NCI-H1092 treated with DMSO at 0.1 percent for 48 hours (cell line): ENCODE measurements at regions not wholly inside any gene's neighbourhood (a gene's known extent, or its start where the extent isn't known, plus 50 kb on each side); places are given as distances from the start of the nearest gene placed in this dataset.
"Not testable (repeated sequence)": the region's sequence is repeated elsewhere in the genome, so short reads cannot be mapped to it uniquely, and the experiment has no call there.

Experiments
- DNase-seq: peaks from one replicate; lab custom pipeline; 2025; lab: John Stamatoyannopoulos, UW

DNA sequence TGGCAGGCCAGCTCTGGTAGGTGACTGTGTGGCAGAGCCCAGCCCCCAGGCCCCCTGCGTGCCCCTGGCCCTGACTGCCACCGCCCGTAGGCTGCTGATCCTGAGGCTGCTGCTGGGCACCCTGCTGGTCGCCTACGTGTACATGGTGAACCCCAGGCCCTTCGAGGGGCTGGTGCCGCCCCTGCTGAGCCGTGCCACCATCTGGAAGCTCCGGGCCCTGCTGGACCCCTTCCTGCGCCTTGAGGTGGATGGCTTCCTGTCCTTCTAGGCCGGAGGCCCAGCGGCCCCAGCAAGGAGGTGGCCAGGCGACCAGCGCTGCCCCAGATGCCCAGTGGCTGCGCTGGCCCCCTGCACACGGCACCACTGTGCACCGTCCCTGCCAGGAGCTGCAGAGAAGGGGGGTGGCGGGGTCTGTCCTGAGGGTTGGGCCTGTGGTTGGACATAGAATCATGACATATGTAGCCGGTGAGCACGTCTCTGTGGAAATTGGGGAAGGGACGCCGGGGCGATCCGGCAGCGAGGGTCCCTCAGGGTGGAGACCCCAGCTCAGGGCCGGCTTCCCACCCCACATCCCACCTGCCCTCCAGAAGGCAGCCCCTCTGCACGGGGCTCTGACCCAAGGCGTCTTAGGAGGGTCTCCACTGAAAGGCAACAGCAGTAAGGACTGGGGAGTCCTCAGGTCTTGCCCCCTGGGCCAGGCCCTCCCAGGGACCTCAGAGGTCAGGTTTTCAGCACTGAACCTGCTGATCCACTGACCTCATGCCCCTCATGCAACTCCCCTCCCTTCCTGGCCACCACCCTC is 185.4 kb downstream of the IGLL1 start:
- no peak for DNase-seq

DNA sequence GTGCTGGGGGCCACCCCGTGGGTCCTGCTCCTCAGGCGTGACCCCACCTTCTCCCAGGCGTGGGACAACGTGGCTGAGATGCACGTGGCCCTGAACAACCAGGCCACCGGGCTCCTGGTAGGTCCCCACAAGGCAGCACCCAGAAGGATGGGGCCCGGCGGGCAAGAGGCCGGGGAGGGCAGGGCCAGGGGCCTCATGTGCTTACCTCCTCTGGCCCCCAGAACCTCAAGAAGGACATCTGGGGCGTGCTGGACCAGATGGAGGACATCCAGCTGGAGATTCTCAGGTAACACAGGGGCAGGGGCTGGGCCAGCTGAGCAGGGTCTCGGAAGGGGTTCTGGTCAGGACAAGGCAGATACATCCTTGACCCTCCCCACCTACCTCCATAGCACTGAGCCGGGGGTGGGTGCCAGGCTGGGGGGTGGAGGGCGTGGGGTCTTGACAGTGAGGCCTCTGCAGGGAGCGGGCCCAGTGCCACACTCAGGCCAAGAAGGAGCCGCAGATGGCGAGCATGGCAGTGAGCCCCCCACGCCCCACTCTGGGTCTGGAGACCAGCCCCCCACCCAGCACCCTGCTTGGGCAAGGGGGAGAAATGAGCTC is 186.3 kb downstream of the IGLL1 start:
- no peak for DNase-seq

DNA sequence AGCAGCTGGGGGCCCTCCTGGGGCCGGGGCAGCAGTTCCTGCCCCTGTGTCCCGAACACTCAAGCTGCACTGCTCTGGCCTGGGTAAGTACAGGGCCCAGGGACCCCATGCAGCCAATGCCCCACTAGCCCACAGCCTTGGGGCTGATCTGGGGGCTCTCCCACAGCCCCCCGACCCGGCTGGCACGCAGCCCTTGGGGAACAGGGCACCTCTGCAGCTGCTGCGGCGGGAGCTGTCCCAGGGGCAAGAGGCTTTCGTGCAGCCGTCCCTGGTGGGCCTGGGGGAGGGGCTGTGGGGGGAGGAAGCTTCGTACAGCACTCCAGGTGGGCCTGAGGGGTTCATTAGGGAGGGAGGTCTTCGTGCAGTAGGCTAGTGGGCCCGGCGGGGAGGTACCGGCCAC is 186.9 kb downstream of the IGLL1 start:
- DNase-seq: not testable (repeated sequence)

DNA sequence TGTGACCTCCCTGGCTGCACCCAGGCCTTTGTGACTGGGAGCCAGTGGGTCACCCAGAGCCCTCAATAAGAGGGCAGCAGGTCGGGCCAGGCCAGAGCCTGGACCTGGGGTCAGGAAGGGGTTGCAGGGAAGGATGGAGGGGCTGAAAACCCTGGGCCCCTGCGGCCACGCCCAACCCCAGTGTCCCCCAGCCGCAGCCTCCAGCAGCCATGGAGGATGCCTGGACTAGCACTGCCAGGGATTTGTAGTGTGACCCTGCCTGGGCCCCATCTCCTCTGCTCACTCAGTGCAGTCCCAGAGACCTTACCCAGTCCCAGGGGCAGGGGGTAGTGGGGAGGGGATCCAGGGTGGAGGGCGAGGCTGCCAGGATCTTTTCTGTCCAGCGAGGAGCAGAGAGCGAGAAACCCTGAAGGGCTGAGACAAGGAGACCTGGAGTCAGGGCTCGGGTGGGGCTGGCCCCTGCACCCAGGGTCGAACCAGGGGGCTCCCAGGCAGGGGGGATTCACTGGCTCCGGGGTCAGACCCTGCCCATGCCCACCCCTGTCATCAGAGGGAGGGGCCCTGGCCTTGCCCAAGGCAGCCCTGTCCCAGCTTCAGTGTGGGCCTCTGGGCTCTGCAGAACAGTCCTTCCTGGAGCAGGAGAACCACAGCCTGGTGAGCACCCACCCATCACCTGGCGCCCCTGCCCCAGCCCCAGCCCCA is 187.5 kb downstream of the IGLL1 start:
- DNase-seq: no peak

DNA sequence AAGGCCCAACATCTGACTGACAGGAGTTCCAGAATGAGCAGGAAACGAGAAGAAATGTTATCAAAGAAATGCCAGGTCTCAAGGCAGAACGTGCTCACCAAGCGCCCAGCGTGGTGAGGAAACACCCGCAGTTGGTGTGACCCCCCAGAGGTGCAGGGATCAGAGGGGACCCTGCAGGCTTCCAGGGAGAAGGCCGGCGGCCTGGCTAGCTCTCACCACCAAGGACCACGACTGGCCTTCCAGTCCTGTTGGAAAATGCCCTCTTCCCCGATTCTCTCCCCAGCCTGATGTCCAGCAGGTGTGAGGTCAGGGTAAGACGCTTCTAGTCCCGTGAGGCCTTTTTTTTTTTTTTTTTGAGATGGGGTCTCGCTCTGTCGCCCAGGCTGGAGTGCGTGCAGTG is 189.1 kb downstream of the IGLL1 start:
- no peak for DNase-seq

DNA sequence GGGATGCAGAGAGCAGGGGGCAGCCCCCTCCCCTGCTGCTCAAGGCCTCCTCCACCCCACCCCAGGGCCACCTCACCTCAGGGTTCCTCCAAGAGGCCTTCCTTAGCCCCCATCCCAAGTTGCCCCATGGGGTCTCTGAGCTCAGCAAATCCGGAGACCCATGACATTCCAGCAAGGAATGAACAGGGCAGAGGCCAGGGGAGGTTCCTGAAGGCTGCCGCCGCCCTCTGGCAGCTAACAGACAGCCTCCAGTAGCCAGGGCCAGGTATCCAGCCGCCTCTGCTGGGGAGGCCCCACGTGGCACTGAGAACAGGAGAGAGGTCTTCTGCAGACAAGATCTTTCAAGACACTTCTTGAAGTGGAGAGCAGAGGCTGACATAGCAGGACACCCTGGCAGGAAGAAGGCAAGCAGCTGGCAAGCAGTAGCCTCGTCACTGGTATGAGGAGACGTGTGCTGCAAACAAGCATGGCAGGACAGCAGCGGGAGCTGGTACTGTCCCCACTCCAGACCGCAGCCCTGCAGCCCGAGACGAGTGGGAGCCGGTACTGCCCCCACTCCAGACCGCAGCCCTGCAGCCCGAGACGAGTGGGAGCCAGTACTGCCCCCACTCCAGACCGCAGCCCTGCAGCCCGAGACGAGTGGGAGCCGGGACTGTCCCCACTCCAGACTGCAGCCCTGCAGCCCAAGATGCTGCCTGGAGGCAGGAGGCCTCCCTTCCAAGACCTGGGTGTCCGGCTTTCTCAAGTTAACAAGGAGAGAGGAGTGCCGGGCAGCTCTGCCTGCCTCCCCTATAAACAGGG is 190.6 kb downstream of the IGLL1 start:
- no peak for DNase-seq

DNA sequence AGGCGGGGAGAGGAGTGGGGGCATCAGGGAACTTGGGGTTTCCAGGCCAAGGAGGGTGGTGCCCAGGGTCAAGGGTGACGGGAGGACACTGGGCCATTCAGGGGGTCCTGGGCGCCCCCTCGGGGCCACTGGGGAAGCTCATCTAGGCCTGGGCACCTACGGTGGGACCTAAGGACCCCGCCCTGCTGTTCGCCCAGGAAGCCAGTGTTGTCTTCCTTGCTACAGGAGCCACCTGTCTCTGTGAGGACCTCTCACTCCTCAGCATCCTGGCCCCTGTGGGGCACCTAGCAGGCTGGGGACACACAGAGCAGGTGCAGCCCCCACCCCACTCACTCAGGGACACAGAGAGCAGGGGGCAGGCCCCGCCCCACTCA is 191.6 kb downstream of the IGLL1 start:
- DNase-seq: no peak

DNA sequence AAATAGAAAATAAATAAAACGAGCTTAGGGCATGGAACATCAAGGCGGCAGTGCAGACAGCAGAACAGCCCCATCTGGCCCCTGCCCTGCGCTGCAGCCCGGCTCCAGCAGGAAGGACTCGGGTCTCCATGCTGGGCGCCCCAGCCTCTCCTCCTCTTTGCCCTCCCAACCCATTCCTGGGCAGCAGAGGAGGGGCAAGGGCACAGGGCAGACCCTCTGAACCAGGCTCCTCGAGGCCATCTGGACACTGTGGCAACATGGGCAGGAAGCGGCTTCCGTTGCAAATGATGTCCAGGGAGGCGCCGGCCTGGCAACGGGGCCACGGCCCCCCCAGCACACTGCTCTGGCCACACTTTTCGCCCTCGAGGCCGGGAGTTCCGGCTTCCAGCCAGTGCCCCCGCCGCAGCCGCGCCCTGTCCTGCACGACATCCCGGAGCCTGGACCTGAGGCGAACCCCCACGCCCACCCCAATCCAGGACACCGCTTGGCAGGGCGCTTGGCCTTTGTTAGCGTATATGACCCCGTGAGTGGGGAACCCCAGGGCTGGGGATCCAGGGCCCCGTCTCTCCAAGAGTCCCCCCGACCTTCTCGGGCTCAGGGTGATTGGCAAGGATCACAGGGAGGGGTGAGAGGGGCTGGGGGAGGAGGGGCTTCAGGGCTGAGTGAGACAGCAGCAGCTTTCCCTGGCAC is 192.1 kb downstream of the IGLL1 start:
- no peak for DNase-seq

DNA sequence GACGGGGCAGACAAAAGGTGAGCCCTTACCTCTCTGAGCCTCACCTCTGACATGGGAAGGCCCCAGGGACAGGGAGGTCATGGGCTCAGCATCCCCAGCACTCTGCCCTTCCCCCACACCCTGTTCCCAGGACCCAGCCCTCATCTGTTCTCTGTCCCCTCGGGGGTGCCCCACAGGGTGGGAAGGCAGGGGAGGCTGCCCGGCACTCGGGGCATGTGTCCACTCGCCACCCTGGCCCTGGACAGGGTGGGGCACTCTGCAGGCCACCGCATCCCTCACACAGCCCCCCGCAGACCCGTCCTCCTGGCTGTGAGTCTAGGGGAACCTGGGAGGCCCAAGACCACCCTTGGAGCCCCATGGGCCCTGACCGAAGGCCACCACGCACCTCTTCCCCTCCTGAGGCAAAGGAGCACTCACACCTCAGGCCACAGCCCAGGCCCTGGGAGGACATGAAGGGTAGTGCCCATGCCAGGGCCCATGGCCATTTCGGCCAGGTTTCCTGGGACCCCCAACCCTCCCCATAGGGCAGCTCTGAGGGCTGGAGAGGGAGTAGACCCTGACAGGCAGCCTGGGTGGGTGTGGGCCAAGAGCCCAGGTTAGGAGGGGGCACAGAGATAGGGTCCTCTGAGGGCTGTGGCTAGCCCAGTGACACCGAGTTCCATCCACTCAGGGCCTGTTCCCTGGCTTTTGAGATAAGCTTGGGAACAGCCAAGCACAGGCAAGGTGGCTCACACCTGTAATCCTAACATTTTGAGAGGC is 193.1 kb downstream of the IGLL1 start:
- no peak for DNase-seq

DNA sequence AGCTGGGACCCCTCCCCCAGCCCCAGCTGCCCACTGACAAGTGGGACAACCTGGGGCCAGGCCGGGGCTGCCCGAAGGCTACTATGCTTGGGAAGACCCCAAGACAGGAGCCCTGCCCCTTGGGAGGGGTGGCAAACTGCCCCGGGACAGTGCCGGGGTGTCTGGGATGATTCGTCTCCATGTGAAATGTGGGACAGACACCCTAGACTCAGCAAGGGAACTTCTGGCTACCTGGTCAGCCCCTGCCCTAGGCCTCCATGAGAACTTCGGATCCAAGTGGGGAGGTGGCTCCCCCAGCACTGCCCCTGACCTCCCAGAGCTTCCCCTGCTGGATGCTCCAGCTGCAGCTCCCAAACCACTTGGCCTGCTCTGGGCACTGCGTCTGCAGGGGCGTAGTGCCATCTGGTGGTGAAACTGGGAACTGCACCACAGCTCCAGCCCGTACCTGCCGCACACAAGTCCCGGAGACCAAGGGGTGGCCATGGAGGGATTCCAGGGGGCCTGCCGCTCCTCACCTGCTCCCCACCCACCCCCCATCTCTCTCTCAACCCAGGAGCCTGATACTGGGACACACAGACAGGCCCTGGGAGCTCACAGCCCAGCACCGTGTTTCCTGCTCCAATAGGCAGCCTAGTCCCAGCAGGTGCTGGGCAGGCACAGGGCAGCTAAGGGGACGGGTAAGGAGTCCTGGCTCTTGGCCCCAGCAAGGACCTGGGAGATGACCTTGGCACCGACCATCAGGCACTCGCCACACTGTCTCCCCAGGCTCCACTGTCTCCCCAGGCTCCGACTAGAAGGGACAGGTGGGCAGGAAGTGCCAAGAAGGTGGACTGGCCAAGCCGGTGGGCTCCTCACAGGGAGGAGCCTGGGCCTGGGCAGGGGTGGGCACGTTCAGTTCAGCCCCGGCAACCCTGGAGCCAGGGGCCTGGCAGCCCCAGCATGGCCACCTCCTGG is 194.1 kb downstream of the IGLL1 start:
- DNase-seq: peak; percentile 76

DNA sequence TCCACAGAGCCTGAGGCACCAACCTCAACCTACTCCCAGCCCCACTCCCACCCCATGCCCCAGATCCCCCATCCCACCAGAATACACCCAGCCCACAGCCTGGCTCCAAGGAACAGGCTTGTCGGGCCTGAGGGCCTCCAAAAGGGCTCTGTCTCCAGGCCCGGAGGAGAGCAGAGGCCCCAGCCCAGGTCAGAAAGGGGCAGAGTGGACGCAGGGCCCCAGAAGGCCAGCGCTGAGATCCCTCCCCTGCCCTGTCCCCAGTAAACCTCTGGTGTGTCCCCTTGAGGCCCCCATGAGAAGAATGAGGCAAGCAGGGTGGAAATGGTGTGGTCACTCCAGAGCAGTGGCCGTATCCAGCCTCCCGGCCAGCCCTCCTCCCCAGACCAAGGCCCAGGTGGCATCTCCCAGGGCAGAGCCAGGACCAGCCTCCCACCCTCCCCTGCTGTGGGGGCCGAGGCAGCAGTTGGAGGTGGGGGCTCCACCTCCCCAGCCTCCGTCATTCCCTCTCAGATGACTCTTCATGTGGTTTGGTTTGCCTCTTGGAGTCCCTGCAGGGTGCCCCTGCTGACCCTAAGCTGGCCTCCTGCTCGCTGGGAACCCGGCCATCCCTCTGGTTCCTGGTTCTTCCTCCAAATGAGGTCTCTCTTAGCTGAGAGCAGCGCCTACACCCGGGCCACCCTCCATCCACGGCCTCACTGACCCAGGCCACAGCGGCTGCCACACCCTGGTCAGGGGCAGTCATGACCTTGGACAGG is 195.0 kb downstream of the IGLL1 start:
- DNase-seq: no peak

DNA sequence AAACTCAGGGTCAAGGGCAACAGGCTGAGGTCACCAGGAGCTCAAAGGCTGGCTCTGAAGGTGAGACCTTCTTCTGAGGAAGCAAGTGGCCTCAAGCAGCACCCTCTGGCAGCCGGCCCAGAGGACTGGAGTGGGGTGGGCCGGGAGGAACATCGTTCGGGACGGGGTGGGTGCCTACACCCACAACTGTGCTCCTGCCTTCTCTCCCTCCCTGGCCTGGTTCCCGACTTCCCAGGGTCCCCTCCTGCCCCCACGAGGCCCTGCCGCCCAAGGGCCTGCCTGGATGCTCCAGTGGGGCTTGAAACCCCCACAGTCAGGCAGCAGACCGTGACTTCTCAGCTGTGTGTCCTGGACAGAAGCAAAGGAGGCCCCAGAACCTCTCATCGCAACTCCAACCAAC is 195.7 kb downstream of the IGLL1 start:
- no peak for DNase-seq

DNA sequence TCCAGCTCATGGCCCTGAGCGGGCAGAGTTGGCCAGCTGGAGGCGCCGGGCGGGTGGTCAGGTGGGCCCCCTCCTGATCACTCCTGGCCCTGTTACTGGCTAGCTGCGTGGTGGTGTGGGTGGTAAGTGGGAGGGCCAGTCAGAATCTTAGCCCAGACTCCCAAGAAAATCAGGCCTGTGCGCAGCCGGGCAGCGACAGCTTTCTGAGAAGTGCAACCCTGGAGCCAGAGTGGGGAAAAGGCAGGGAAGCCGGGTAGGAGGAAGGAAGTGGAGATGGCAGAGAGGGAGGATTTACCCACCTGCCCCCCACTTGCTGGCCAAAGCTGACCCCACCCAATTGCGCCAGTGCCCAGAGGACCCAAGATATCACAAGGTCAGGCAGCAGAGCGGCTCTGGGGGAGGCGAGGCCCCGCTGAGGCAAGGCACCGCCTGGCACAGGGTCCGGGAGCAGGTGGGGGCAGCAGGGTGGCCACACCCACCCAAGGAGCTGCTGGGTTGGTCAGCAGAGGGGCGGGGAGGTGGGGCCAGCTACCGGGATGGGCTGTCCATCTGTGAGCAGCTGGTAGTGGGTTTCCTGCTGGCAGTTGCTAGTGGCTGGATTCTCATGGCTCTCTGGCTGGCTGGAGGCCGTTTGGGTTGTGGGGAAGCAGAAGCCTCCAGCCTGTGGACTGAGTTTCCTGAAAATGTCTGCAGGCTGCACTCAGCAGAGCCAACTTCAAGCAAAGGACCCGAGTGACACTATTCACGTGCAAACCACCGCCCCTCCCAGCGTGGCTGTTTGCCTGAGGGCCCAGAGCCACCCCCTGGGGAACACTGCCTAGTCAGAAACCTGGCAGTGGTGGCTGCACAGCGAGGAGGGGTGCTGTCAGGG is 196.4 kb downstream of the IGLL1 start:
- peak; percentile 27 for DNase-seq

DNA sequence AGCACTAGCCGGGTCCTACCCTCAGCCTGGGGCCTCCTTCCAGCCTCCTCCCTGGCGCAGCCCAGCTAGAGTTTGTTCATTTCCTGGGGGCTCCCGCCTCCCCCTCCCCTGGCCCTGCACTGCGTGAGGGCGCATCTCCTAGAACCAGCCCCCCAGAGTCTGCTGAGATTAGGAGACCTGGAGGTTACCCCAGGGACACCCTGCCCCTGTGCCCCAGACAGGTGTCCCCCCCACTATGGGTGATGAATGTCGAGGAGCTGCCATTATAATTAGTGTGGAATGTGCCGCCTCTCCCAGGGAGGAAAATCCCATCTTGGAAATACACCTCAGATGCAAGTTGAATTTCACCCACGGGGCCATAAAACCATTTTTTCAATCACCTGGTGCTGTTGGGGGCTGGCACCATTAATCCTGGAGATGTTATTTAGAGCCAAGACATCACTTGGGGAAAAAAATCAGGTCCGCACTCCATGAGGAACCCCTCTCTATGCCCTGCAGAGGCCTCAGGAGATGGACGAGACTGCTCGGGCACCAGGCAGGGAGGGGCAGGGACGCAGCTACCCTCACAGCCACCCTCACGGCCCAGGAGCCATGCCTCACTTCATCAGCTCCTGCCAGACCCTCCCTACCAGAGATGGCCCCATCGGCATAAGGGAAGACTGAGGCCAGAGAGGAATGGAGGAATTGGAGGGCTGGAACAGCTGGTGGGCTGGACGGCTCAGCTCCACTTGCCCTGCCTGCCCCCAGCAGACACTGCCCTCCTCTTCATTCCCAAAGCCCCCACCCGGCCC is 197.5 kb downstream of the IGLL1 start:
- DNase-seq: no peak

DNA sequence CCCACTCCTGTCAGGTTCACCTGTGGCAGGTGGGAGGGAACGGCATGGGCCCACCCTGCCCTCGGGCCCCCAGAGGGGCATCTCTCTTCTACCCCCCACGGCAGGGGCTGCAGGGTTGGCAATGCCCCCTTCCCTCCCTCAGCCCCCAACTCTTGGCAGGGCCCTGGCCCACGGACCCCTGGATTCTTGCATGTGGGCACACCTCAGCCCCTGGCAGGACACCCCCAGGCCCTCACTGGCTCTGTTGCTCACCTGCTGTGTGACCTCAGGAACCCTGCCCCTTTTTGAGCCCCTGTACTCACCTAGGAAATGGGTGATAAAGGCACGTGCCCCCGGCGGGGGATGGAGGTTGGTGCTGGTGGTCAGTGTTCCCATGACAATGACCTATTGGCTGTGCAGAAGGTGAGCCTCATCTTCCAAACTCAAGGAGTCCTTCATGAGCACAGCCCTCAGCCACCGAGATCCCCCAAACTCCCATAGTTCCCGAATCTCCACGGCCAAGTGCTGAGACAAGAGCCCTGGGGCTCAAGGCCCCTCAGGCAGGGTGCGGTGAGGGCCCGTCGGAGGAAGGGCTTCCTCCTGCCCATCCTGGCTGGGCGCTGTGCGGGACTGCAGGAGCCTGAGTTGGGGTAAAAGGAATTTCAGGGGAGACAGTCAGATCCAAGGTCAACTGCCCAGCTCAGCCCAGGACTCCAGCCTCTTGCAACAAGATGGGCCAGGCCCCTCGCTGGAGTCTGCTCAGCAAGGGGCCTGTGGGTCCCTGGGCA is 198.2 kb downstream of the IGLL1 start:
- no peak for DNase-seq

DNA sequence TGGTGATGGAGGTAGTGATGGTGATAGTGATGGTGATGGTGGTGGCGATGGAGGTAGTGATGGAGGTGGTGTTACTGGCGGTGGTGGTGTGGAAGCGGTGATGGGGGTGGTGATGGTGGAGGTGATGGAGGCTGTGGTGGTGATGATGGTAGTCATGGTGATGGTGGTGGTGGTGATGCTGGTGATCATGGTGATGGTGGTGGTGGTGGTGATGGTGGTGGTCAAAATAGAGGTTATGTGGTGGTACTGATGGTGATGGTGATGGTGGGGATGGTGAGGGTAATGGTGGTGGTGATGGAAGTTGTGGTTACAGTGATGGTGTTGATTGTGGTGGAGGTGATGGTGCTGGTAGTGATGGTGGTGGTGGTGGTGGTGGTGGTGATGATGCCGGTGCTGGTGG is 199.2 kb downstream of the IGLL1 start:
- DNase-seq: no peak

DNA sequence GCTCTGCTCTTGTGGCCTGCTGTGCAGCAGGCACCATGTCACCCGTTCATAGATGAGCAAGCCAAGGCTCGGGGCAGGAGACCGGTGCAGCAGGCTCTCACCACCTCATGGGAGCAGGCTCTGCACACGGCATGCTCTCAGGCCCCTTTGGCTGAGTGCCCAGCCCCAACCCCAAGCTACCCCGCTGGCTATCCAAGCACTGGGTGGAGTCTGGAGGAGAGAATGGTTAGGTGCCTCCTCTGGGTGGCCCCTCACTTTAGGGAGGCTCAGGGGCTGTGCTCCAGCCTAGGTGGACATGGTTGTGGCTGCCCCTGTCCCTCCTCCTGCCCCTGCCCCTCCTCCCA is 199.9 kb downstream of the IGLL1 start:
- no peak for DNase-seq
